GM18951 (cell line): ENCODE measurements at regions not wholly inside any gene's neighbourhood (a gene's known extent, or its start where the extent isn't known, plus 50 kb on each side); places are given as distances from the start of the nearest gene placed in this dataset.

Source experiments
- POLR2A ChIP-seq: IDR thresholded peaks from 4 replicates; pipeline ENCODE4 v1.6.1; 2011; ENCODE audit warnings: mild to moderate bottlenecking; ENCODE audit not compliant: insufficient read length, insufficient read depth; ENCODE audit errors: extremely low read depth
- in situ Hi-C: fragments of 300-500 bp; cut with MboI; formaldehyde crosslinking; loops from one replicate; pipeline ENCODE4 v1.12.0; 2022; ENCODE audit warnings: low sequenced_read_pairs, mixed read lengths, inconsistent platforms; ENCODE audit not compliant: unreplicated experiment

- in situ Hi-C loops: loop anchor here (25.0 kb wide), 1 partner anchor 1372 kb away; no protein-coding TSS in a partner anchor
- TF ChIP-seq POLR2A: no peak
Observed at GRCh38 chr16:6634151-6634550, 698.5 kb upstream of the RBFOX1 start.

GRCh38 chr16:6633456-6633855 is 699.2 kb upstream of the RBFOX1 start:
- in situ Hi-C loops: loop anchor here (25.0 kb wide), 1 partner anchor 1371 kb away; no protein-coding TSS in a partner anchor
- TF ChIP-seq POLR2A: no peak

DNA sequence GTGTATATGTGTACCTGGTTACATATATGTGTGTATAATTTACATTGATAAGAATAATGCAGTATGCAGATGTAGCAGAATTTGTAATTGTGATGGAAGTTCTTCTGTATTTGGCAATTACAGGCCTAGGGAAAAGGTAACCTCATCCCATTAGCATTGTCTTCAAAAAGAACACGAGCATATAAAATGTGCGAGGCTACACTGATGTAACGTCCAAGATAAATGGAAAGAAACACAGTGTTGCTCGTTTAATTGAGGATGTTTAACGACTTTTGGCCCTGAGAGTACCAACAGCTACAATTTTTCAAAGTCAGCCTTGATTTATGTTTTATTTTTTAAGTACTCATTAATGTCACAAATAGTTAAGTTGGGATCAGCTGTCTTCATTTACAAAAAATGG is 703.5 kb upstream of the RBFOX1 start:
- in situ Hi-C loops: loop anchor here (25.0 kb wide), 1 partner anchor 1367 kb away; no protein-coding TSS in a partner anchor

GRCh38 chr16:6625606-6626005 is 707.0 kb upstream of the RBFOX1 start:
- TF ChIP-seq POLR2A: no peak
- in situ Hi-C loops: loop anchor here (25.0 kb wide), 1 partner anchor 1363 kb away; no protein-coding TSS in a partner anchor

More for the DNA sequence above, 703.5 kb upstream of the RBFOX1 start:
- no peak for TF ChIP-seq POLR2A

DNA sequence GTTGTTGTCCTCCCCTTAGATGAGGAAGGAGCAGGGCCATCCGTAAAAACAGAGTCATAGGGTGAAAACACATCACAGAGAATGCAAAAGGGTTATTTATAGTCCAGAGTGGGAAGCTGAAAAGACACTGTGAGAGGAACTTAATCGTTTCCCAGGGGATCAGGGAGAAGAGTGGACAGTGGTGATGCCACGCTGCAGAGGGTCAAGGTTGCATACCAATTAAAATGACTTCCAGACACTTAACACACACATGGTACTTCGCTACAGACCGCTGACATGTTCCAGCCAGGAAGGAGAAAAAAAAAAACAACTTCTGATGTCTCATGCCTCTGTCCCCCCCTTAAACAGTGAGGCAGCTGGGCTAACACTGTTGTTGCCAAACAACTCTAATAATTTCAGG is 713.8 kb upstream of the RBFOX1 start:
- no peak for TF ChIP-seq POLR2A
- in situ Hi-C loops: no loop called here

DNA sequence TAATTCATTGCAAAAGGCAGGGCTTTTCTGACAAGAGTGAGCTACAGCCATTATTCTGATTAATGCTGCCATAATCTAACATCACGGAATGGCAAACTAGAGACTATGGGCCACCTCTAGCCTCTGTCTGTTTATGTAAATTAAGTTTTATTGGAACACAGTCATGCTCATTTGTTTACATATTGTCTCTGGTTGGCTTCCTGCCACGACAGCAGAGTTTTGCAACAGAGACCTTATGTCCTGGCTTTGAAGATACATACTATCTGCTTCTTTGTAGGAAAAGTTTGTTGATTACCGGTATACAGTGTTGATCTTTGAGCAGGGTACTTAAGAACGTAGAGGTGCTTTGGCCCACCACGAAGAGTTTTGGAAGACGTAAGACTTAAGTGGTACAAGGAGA is 715.9 kb upstream of the RBFOX1 start:
- in situ Hi-C loops: no loop called here
- no peak for TF ChIP-seq POLR2A

DNA sequence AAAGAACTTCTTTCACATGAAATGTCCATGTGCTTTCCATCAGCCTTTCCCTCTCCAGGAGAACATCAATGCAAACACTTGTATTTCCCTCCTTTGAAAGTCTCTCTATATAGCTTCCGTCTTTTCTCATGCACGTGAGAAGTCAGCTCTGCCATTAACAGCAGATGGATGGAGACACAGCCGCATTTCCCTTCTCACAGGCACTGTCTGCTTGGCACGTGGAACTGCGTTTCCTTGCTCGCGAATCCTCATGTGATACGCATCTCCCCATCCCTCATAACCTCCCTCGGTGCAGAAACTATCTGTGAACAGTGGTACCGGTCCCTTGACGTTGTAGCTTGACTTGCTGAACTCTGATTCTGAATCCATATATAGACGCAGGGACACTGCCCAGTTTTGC is 717.0 kb upstream of the RBFOX1 start:
- in situ Hi-C loops: no loop called here
- TF ChIP-seq POLR2A: no peak

GRCh38 chr16:6611535-6611934 is 721.1 kb upstream of the RBFOX1 start:
- in situ Hi-C loops: no loop called here
- no peak for TF ChIP-seq POLR2A

DNA sequence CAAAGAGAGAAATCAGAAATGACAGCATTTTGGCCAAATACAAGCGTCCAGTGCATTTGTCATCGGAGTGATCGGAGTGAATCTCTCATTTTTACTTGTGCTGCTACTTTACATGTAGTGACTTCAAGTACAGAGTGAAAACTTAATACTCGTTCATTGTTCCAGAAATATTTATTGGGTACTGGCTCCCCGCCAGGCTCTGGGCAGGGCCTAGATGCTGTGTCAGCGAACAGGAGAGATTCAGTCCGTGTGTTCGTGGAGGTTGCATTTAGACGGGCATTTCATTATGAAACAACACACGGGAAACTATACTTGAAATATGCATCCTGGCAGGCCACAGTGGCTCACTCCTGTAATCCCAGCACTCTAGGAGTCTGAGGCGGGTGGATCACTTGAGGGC is 727.2 kb upstream of the RBFOX1 start:
- in situ Hi-C loops: no loop called here
- TF ChIP-seq POLR2A: no peak

- TF ChIP-seq POLR2A: no peak
Observed at GRCh38 chr16:6603780-6604325, 728.8 kb upstream of the RBFOX1 start.

DNA sequence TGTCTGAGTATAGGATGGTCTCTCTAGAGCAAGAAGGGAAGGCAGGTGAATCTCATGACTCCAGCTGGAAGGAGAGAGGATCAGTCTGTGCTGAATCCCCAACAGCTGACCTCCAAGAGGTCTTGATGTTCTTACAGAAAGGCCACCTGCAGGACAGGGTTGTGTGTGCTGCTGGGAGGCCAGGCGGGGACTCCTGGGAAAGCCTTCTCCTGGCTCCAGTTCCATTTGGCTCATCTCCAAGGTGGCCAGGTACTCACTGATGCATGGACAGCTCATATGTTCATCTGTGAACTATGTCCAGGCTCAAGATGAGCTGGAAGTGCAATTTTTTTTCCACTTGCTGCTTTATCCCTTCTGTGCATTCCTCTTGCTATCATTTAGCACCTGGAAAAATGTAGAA is 730.2 kb upstream of the RBFOX1 start:
- no peak for TF ChIP-seq POLR2A
- in situ Hi-C loops: no loop called here

More at GRCh38 chr16:6603780-6604325, 728.8 kb upstream of the RBFOX1 start:
- in situ Hi-C loops: no loop called here

DNA sequence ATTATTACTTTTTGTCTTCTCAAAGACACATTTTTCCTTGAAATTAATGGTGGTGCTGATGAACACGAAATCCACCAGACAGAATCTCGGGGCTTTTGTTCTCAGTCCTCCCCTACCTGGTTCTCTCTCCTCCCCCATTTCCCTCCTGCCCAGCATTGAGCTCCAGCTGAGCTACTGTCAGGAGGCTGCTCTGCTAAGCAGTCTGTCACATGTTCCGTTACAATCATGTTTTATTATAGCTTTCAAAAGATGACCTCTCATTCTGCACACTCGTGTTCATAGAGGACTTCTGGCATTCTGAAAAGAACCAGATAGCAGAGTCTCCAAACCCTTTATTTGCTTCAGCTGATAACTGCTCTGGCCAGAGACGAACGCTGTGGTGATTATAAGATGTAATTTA is 732.5 kb upstream of the RBFOX1 start:
- TF ChIP-seq POLR2A: no peak
- in situ Hi-C loops: no loop called here

- no peak for TF ChIP-seq POLR2A
- in situ Hi-C loops: no loop called here
Observed at GRCh38 chr16:6593799-6594198, 738.8 kb upstream of the RBFOX1 start.

DNA sequence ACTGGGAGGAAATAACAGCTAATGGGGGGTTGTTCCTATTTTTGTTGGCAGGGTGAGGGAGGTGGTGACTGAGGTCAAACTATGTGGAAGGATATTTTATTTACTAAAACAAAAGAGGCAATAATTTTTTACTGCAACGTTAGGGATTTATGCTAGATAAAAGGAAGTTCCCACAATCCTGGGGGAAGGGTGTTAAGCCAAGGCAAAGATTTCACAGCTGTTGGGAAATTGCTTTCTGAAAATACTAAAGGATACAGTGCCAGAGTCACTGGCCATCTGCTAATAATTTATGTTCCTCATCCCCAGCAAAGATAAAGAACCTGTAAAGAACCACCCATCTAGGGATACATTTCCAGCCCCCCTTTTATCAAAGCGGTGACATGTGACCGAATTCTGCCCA is 756.0 kb upstream of the RBFOX1 start:
- TF ChIP-seq POLR2A: no peak
- in situ Hi-C loops: no loop called here

- TF ChIP-seq POLR2A: no peak
- in situ Hi-C loops: no loop called here
Observed at GRCh38 chr16:6576113-6576512, 756.5 kb upstream of the RBFOX1 start.
